GM18951 (cell line): ENCODE measurements at regions not wholly inside any gene's neighbourhood (a gene's known extent, or its start where the extent isn't known, plus 50 kb on each side); places are given as distances from the start of the nearest gene placed in this dataset.
"Not testable (repeated sequence)": the region's sequence is repeated elsewhere in the genome, so short reads cannot be mapped to it uniquely, and the experiment has no call there.

Experiments
- POLR2A ChIP-seq: IDR thresholded peaks from 4 replicates; pipeline ENCODE4 v1.6.1; 2011; ENCODE audit warnings: mild to moderate bottlenecking; ENCODE audit not compliant: insufficient read length, insufficient read depth; ENCODE audit errors: extremely low read depth
- in situ Hi-C: fragments of 300-500 bp; cut with MboI; formaldehyde crosslinking; loops from one replicate; pipeline ENCODE4 v1.12.0; 2022; ENCODE audit warnings: low sequenced_read_pairs, mixed read lengths, inconsistent platforms; ENCODE audit not compliant: unreplicated experiment

GRCh38 chr9:111106202-111106601 lies 67.9 kb upstream of the LPAR1 start:
- TF ChIP-seq POLR2A = no peak
- in situ Hi-C loops = no loop called here

- in situ Hi-C loops = no loop called here
- TF ChIP-seq POLR2A = no peak
Measured at GRCh38 chr9:111102793-111103464, 64.7 kb upstream of the LPAR1 start.

- TF ChIP-seq POLR2A = no peak
- in situ Hi-C loops = no loop called here
Measured at GRCh38 chr9:111099199-111100008, 61.1 kb upstream of the LPAR1 start.

GRCh38 chr9:111098093-111098492 lies 59.8 kb upstream of the LPAR1 start:
- no peak for TF ChIP-seq POLR2A
- in situ Hi-C loops = no loop called here

GRCh38 chr9:111096051-111096450 lies 57.8 kb upstream of the LPAR1 start:
- in situ Hi-C loops = no loop called here
- no peak for TF ChIP-seq POLR2A

GRCh38 chr9:111095441-111095840 lies 57.2 kb upstream of the LPAR1 start:
- in situ Hi-C loops = no loop called here
- TF ChIP-seq POLR2A = no peak

- TF ChIP-seq POLR2A = no peak
- in situ Hi-C loops = no loop called here
Measured at GRCh38 chr9:111094958-111095357, 56.7 kb upstream of the LPAR1 start.

- in situ Hi-C loops = no loop called here
Measured at GRCh38 chr9:111094433-111094924, 56.2 kb upstream of the LPAR1 start.

GRCh38 chr9:111092167-111092566 lies 53.9 kb upstream of the LPAR1 start:
- in situ Hi-C loops = not testable (repeated sequence)

More at GRCh38 chr9:111094433-111094924, 56.2 kb upstream of the LPAR1 start:
- no peak for TF ChIP-seq POLR2A
